ENCODE measurements at regions not wholly inside any gene's neighbourhood (a gene's known extent, or its start where the extent isn't known, plus 50 kb on each side); places are given as distances from the start of the nearest gene placed in this dataset.

- TF ChIP-seq CTCF (IDR thresholded peaks at IDR 0.05; ENCODE audit: extremely low read depth, insufficient read depth, missing control alignments): no peak
- DNase-seq (ENCODE audit: low spot score): no peak
- in situ Hi-C loops (cut with MboI; ENCODE audit: low pct_unique_long_range_greater_than_20kb, low sequenced_read_pairs, unreplicated experiment): loop anchor here (10.0 kb wide), 2 partner anchors 146 to 186 kb away; no protein-coding TSS in a partner anchor
These were observed 54.3 kb upstream of the SMNDC1 start for GRCh38 chr10:110358869-110359629.

DNA sequence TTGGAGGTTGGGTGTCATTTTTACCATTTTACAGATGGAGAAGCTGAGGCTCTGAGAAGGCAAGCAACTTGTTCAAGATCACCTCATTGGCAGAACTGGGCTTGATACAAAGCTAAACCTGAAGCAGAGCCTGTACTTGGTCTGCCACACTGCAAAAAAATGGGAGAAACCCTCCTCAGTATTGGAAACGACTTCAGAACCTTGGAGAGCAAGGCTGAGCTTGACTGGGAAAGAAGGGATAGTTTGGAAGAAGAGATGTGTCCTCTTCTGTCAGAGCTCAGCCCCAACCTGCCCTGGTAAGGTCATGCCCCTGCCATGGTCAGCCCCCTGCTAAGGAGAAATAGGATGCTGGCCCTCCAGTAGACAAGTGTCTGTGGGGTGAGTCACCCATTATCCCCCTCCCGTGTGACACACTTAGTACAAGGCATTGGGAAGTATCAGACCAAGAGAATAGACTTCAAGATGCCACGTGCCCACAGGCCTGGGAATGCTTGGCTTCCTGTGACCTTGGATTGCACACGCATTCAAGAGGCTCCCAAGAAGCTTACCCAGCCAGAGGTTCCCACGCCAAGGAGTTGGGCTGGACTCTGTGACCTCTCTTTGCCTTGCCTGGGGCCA lies 56.2 kb upstream of the SMNDC1 start:
- in situ Hi-C loops (cut with MboI; ENCODE audit: low pct_unique_long_range_greater_than_20kb, low sequenced_read_pairs, unreplicated experiment): no loop called here
- no peak for TF ChIP-seq CTCF (IDR thresholded peaks at IDR 0.05; ENCODE audit: extremely low read depth, insufficient read depth, missing control alignments)
- no peak for DNase-seq (ENCODE audit: low spot score)

GRCh38 chr10:110361800-110362456 lies 57.2 kb upstream of the SMNDC1 start:
- in situ Hi-C loops (cut with MboI; ENCODE audit: low pct_unique_long_range_greater_than_20kb, low sequenced_read_pairs, unreplicated experiment): no loop called here
- TF ChIP-seq CTCF (IDR thresholded peaks at IDR 0.05; ENCODE audit: extremely low read depth, insufficient read depth, missing control alignments): no peak
- no peak for DNase-seq (ENCODE audit: low spot score)

DNA sequence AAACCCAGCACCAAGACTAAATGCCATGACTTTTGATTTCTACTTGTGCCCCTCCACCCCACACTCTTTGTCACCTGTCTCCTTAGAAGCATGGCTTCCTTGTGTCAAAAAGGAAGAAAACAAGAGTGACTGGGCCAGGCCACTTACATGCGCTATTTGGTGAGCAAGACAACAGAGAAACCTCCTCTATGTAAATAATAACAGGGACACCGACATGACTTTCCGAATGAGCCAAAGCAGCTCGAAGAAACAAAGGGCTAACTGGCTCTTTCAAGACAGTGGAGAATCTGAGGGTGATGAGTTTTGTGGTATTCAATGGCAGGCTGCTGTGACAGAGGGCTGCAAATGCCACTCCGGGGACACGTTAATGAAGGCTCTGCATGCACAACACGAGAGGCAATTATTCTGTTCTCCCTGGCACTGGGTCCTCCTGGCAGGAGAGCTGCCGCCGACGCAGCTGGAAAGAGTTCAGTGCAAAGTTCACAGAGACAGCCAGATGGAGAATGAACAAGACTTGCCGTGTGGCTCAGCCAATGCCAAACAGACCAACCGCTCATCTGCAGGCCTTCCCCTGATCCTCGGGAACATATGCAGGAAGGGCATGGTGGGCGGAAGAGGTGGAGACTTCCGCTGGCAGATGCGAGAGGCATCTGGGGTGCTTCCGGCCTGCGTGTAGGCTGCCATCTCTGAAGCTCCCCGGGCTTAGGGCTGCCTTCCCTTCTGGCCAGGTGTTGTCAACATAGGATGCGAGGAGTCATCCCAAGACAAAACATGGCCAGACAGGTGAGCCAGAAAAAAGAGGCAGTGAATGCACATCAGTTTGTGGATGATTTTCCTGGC lies 59.1 kb upstream of the SMNDC1 start:
- in situ Hi-C loops (cut with MboI; ENCODE audit: low pct_unique_long_range_greater_than_20kb, low sequenced_read_pairs, unreplicated experiment): no loop called here
- TF ChIP-seq CTCF (IDR thresholded peaks at IDR 0.05; ENCODE audit: extremely low read depth, insufficient read depth, missing control alignments): no peak
- no peak for DNase-seq (ENCODE audit: low spot score)

DNA sequence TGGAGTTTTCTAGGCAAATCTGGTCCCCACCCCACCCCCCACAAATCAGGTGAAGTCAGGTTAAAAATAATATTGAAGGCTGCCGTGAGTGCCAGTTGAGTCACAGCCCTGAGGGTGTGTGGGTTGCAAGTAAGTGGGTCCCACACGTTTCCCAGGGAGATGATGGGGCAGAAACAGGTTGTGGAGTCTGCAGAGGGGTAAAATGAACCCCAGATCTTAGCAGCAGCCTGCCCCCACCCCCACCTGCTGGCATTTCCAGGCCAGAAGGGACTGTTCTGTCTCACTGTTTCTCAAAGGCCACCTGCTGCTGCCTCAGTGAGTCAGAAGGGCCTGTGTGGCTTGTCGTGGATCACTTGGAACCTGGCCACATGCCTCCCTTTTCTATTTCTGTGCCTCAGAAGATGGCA lies 59.8 kb upstream of the SMNDC1 start:
- DNase-seq (ENCODE audit: low spot score): no peak
- TF ChIP-seq CTCF (IDR thresholded peaks at IDR 0.05; ENCODE audit: extremely low read depth, insufficient read depth, missing control alignments): no peak
- in situ Hi-C loops (cut with MboI; ENCODE audit: low pct_unique_long_range_greater_than_20kb, low sequenced_read_pairs, unreplicated experiment): no loop called here
